HUDEP-2 (cell line): ENCODE measurements at regions not wholly inside any gene's neighbourhood (a gene's known extent, or its start where the extent isn't known, plus 50 kb on each side); places are given as distances from the start of the nearest gene placed in this dataset.

ENCODE experiments used
- DNase-seq, 76 experiments: peaks; one replicate each; lab custom pipeline; 2025; ENCODE audit not compliant: unreplicated experiment in 76 of 76; lab: John Stamatoyannopoulos, UW

GRCh38 chr6:26149240-26149639, 62.0 kb downstream of the HFE start:
- DNase-seq = no peak

GRCh38 chr6:26152226-26153101, 65.2 kb downstream of the HFE start:
- peak in 1 of 76 experiments; percentile 5 for DNase-seq

- peak in 24 of 76 experiments; percentile 21 to 76 (median 42) for DNase-seq
These were observed 68.1 kb downstream of the HFE start for GRCh38 chr6:26155061-26155930.

- DNase-seq = peak in 66 of 76 experiments; percentile 49 to 98 (median 90)
These were observed 69.0 kb downstream of the HFE start for GRCh38 chr6:26156105-26156849.

GRCh38 chr6:26156850-26157250, 69.6 kb downstream of the HFE start:
- DNase-seq = peak in 28 of 76 experiments; percentile 60 to 96 (median 82)

- peak in 69 of 76 experiments; percentile 68 to 100 (median 98) for DNase-seq
These were observed 70.2 kb downstream of the HFE start for GRCh38 chr6:26157251-26158075.

GRCh38 chr6:26158076-26158580, 70.9 kb downstream of the HFE start:
- peak in 58 of 76 experiments; percentile 70 to 100 (median 96) for DNase-seq

- peak in 53 of 76 experiments; percentile 32 to 91 (median 65) for DNase-seq
These were observed 71.5 kb downstream of the HFE start for GRCh38 chr6:26158581-26159356.

GRCh38 chr6:26159357-26160273, 72.4 kb downstream of the HFE start:
- peak in 6 of 76 experiments; percentile 48 to 67 (median 58) for DNase-seq

- DNase-seq = no peak
These were observed 74.1 kb downstream of the HFE start for GRCh38 chr6:26161322-26161721.

- DNase-seq = no peak
These were observed 75.2 kb downstream of the HFE start for GRCh38 chr6:26162399-26162798.

- peak in 50 of 76 experiments; percentile 31 to 83 (median 58) for DNase-seq
These were observed 76.3 kb downstream of the HFE start for GRCh38 chr6:26163427-26164119.

GRCh38 chr6:26164120-26164505, 76.9 kb downstream of the HFE start:
- no peak for DNase-seq

- no peak for DNase-seq
These were observed 78.1 kb downstream of the HFE start for GRCh38 chr6:26165261-26165790.

GRCh38 chr6:26170181-26170580, 83.0 kb downstream of the HFE start:
- peak in 1 of 76 experiments; percentile 41 for DNase-seq

GRCh38 chr6:26170951-26171841, 84.0 kb downstream of the HFE start:
- DNase-seq = peak in 1 of 76 experiments; percentile 35
